ENCODE measurements at regions not wholly inside any gene's neighbourhood (a gene's known extent, or its start where the extent isn't known, plus 50 kb on each side); places are given as distances from the start of the nearest gene placed in this dataset.
"Not testable (repeated sequence)": the region's sequence is repeated elsewhere in the genome, so short reads cannot be mapped to it uniquely, and the experiment has no call there.

- no peak overlapping the region for H3K27ac Mint-ChIP-seq (ENCODE audit: unreplicated experiment)
- Histone ChIP-seq H4K20me1 (ENCODE audit: insufficient read depth, low read length) (no peaks in the 10 kb centered on the region), H3K79me2 (ENCODE audit: insufficient read depth, low read length) (no peaks in the 10 kb centered on the region), H3K27me3 (ENCODE audit: insufficient read depth, low read length) (no peaks in the 10 kb centered on the region), H3K9me3 (ENCODE audit: insufficient read depth, low read depth, low read length) (no peaks in the 10 kb centered on the region), H3K36me3 (ENCODE audit: insufficient read depth, low read length) (no peaks in the 10 kb centered on the region), H3K9ac (ENCODE audit: low read length) (no peak overlapping the region), H3K4me2 (ENCODE audit: low read length) (no peak overlapping the region), H3K27ac (ENCODE audit: low read depth, low read length) (no peak overlapping the region), H2AFZ (ENCODE audit: low read depth, low read length) (no peak overlapping the region), H3K4me3 (ENCODE audit: insufficient read depth, low read depth, low read length) (no peak overlapping the region), H3K4me1 (ENCODE audit: insufficient read depth, low read length) (no peaks in the 10 kb centered on the region)
- TF ChIP-seq CTCF (IDR thresholded peaks at IDR 0.05; ENCODE audit: insufficient read depth, low read depth, low read length) (no peak), EZH2 (IDR thresholded peaks at IDR 0.05; ENCODE audit: insufficient read depth, low read length) (no peak)
- no peaks in the 10 kb centered on the region for H3K27me3 Mint-ChIP-seq (ENCODE audit: low read depth, unreplicated experiment)
- FAIRE-seq (no peak), DNase-seq (ENCODE audit: low read depth) (no peak)
- no peak overlapping the region for H3K4me3 Mint-ChIP-seq (ENCODE audit: unreplicated experiment)
- H3K9me3 Mint-ChIP-seq (ENCODE audit: unreplicated experiment) = peaks cover 2% of the 10 kb centered on the region
- no peaks in the 10 kb centered on the region for H3K4me1 Mint-ChIP-seq (ENCODE audit: low read depth, unreplicated experiment)
- no peaks in the 10 kb centered on the region for H3K36me3 Mint-ChIP-seq (ENCODE audit: low read depth, unreplicated experiment)
Observed at GRCh38 chr10:81192221-81192788, 654.6 kb downstream of the SH2D4B start.

GRCh38 chr10:81200801-81201200 is 663.1 kb downstream of the SH2D4B start:
- H3K27me3 ChIP-seq (ENCODE audit: insufficient read depth, low read length) = no peaks in the 10 kb centered on the region
- H2AFZ ChIP-seq (ENCODE audit: low read depth, low read length) = no peak overlapping the region
- H3K9ac ChIP-seq (ENCODE audit: low read length) = no peak overlapping the region
- no peak overlapping the region for H3K27ac Mint-ChIP-seq (ENCODE audit: unreplicated experiment)
- TF ChIP-seq CTCF (IDR thresholded peaks at IDR 0.05; ENCODE audit: insufficient read depth, low read depth, low read length) (no peak), EZH2 (IDR thresholded peaks at IDR 0.05; ENCODE audit: insufficient read depth, low read length) (no peak)
- H3K79me2 ChIP-seq (ENCODE audit: insufficient read depth, low read length) = no peaks in the 10 kb centered on the region
- no peaks in the 10 kb centered on the region for H4K20me1 ChIP-seq (ENCODE audit: insufficient read depth, low read length)
- H3K36me3 Mint-ChIP-seq (ENCODE audit: low read depth, unreplicated experiment) = no peaks in the 10 kb centered on the region
- FAIRE-seq = no peak
- no peaks in the 10 kb centered on the region for H3K9me3 Mint-ChIP-seq (ENCODE audit: unreplicated experiment)
- no peak overlapping the region for H3K27ac ChIP-seq (ENCODE audit: low read depth, low read length)
- no peaks in the 10 kb centered on the region for H3K4me1 Mint-ChIP-seq (ENCODE audit: low read depth, unreplicated experiment)
- no peaks in the 10 kb centered on the region for H3K4me1 ChIP-seq (ENCODE audit: insufficient read depth, low read length)
- H3K4me3 ChIP-seq (ENCODE audit: insufficient read depth, low read depth, low read length) = no peak overlapping the region
- no peak overlapping the region for H3K4me2 ChIP-seq (ENCODE audit: low read length)
- DNase-seq (ENCODE audit: low read depth) = no peak
- H3K36me3 ChIP-seq (ENCODE audit: insufficient read depth, low read length) = no peaks in the 10 kb centered on the region
- no peak overlapping the region for H3K4me3 Mint-ChIP-seq (ENCODE audit: unreplicated experiment)
- H3K9me3 ChIP-seq (ENCODE audit: insufficient read depth, low read depth, low read length) = no peaks in the 10 kb centered on the region
- no peaks in the 10 kb centered on the region for H3K27me3 Mint-ChIP-seq (ENCODE audit: low read depth, unreplicated experiment)

GRCh38 chr10:81207359-81207758 is 667.6 kb upstream of the NRG3 start:
- not testable (repeated sequence) for H4K20me1 ChIP-seq (ENCODE audit: insufficient read depth, low read length); H3K4me3 ChIP-seq (ENCODE audit: insufficient read depth, low read depth, low read length); H3K4me2 ChIP-seq (ENCODE audit: low read length); H3K27me3 ChIP-seq (ENCODE audit: insufficient read depth, low read length); DNase-seq (ENCODE audit: low read depth); H3K27ac ChIP-seq (ENCODE audit: low read depth, low read length); H2AFZ ChIP-seq (ENCODE audit: low read depth, low read length); H3K4me3 Mint-ChIP-seq (ENCODE audit: unreplicated experiment); H3K4me1 ChIP-seq (ENCODE audit: insufficient read depth, low read length); H3K27me3 Mint-ChIP-seq (ENCODE audit: low read depth, unreplicated experiment); H3K4me1 Mint-ChIP-seq (ENCODE audit: low read depth, unreplicated experiment); H3K9ac ChIP-seq (ENCODE audit: low read length); H3K9me3 Mint-ChIP-seq (ENCODE audit: unreplicated experiment); H3K79me2 ChIP-seq (ENCODE audit: insufficient read depth, low read length); H3K36me3 Mint-ChIP-seq (ENCODE audit: low read depth, unreplicated experiment); H3K9me3 ChIP-seq (ENCODE audit: insufficient read depth, low read depth, low read length); H3K27ac Mint-ChIP-seq (ENCODE audit: unreplicated experiment); FAIRE-seq; H3K36me3 ChIP-seq (ENCODE audit: insufficient read depth, low read length)

Data from astrocyte (in vitro differentiated cells and primary cell).